ENCODE measurements at regions not wholly inside any gene's neighbourhood (a gene's known extent, or its start where the extent isn't known, plus 50 kb on each side); places are given as distances from the start of the nearest gene placed in this dataset.

GRCh38 chr18:64513401-64513800 is 364.5 kb upstream of the LINC00305 start:
- Mint-ChIP-seq H3K9me3 (ENCODE audit: low read depth) (no peaks in the 10 kb centered on the region), H3K27ac (ENCODE audit: unreplicated experiment) (no peak overlapping the region), H3K4me3 (ENCODE audit: unreplicated experiment) (no peak overlapping the region), H3K36me3 (ENCODE audit: low read depth) (no peaks in the 10 kb centered on the region), H3K4me1 (ENCODE audit: low read depth) (no peaks in the 10 kb centered on the region), H3K27me3 (ENCODE audit: low read depth) (peaks cover 12% of the 10 kb centered on the region)
- no peak for TF ChIP-seq CTCF (IDR thresholded peaks at IDR 0.05)
- DNase-seq (ENCODE audit: low spot score), result no peak

- Mint-ChIP-seq H3K4me3 (ENCODE audit: unreplicated experiment) (no peak overlapping the region), H3K4me1 (ENCODE audit: low read depth) (no peaks in the 10 kb centered on the region), H3K27me3 (ENCODE audit: low read depth) (peaks cover 1% of the 10 kb centered on the region), H3K36me3 (ENCODE audit: low read depth) (no peaks in the 10 kb centered on the region), H3K9me3 (ENCODE audit: low read depth) (no peaks in the 10 kb centered on the region), H3K27ac (ENCODE audit: unreplicated experiment) (no peak overlapping the region)
- no peak for TF ChIP-seq CTCF (IDR thresholded peaks at IDR 0.05)
- no peak for DNase-seq (ENCODE audit: low spot score)
Observed at GRCh38 chr18:64490207-64490606, 341.3 kb upstream of the LINC00305 start.

- peaks cover 1% of the 10 kb centered on the region for H3K27me3 Mint-ChIP-seq (ENCODE audit: low read depth)
- no peak for DNase-seq (ENCODE audit: low spot score)
Observed at GRCh38 chr18:64488698-64489097, 339.8 kb upstream of the LINC00305 start.

GRCh38 chr18:64474773-64475172 is 325.9 kb upstream of the LINC00305 start:
- H3K9me3 Mint-ChIP-seq (ENCODE audit: low read depth), result no peaks in the 10 kb centered on the region
- peaks cover 2% of the 10 kb centered on the region for H3K27me3 Mint-ChIP-seq (ENCODE audit: low read depth)
- H3K4me1 Mint-ChIP-seq (ENCODE audit: low read depth), result no peaks in the 10 kb centered on the region

More at GRCh38 chr18:64488698-64489097, 339.8 kb upstream of the LINC00305 start:
- no peak overlapping the region for H3K4me3 Mint-ChIP-seq (ENCODE audit: unreplicated experiment)
- no peak overlapping the region for H3K27ac Mint-ChIP-seq (ENCODE audit: unreplicated experiment)
- TF ChIP-seq CTCF (IDR thresholded peaks at IDR 0.05), result no peak
- H3K36me3 Mint-ChIP-seq (ENCODE audit: low read depth), result no peaks in the 10 kb centered on the region
- H3K4me1 Mint-ChIP-seq (ENCODE audit: low read depth), result no peaks in the 10 kb centered on the region
- no peaks in the 10 kb centered on the region for H3K9me3 Mint-ChIP-seq (ENCODE audit: low read depth)

GRCh38 chr18:64474255-64474654 is 325.4 kb upstream of the LINC00305 start:
- Mint-ChIP-seq H3K4me1 (ENCODE audit: low read depth) (no peaks in the 10 kb centered on the region), H3K27ac (ENCODE audit: unreplicated experiment) (no peak overlapping the region), H3K27me3 (ENCODE audit: low read depth) (peaks cover 2% of the 10 kb centered on the region), H3K9me3 (ENCODE audit: low read depth) (no peaks in the 10 kb centered on the region), H3K4me3 (ENCODE audit: unreplicated experiment) (no peak overlapping the region), H3K36me3 (ENCODE audit: low read depth) (no peaks in the 10 kb centered on the region)
- DNase-seq (ENCODE audit: low spot score), result no peak
- TF ChIP-seq CTCF (IDR thresholded peaks at IDR 0.05), result no peak

More at GRCh38 chr18:64474773-64475172, 325.9 kb upstream of the LINC00305 start:
- Mint-ChIP-seq H3K4me3 (ENCODE audit: unreplicated experiment) (no peak overlapping the region), H3K27ac (ENCODE audit: unreplicated experiment) (no peak overlapping the region), H3K36me3 (ENCODE audit: low read depth) (no peaks in the 10 kb centered on the region)
- DNase-seq (ENCODE audit: low spot score), result no peak
- no peak for TF ChIP-seq CTCF (IDR thresholded peaks at IDR 0.05)

Measured in chondrocyte (in vitro differentiated cells).